Endothelial cell (in vitro differentiated cells): ENCODE measurements at regions not wholly inside any gene's neighbourhood (a gene's known extent, or its start where the extent isn't known, plus 50 kb on each side); places are given as distances from the start of the nearest gene placed in this dataset.

Experiments
- DNase-seq: peaks from one replicate; pipeline ENCODE4 v3.0.0; 2021; ENCODE audit warnings: low spot score
- H3K27ac Mint-ChIP-seq: one replicate; pipeline ENCODE4 v1.8.0; 2021; ENCODE audit warnings: mixed read lengths, inconsistent platforms; ENCODE audit not compliant: unreplicated experiment
- H3K27me3 Mint-ChIP-seq: one replicate; pipeline ENCODE4 v1.8.0; 2021; ENCODE audit warnings: mild to moderate bottlenecking, moderate library complexity, mixed read lengths, inconsistent platforms; ENCODE audit not compliant: unreplicated experiment
- H3K36me3 Mint-ChIP-seq: one replicate; pipeline ENCODE4 v1.8.0; 2021; ENCODE audit warnings: mild to moderate bottlenecking, low read depth, mixed read lengths, inconsistent platforms; ENCODE audit not compliant: unreplicated experiment
- H3K4me1 Mint-ChIP-seq: one replicate; pipeline ENCODE4 v1.8.0; 2021; ENCODE audit warnings: mild to moderate bottlenecking, mixed read lengths, inconsistent platforms; ENCODE audit not compliant: unreplicated experiment
- H3K4me3 Mint-ChIP-seq: one replicate; pipeline ENCODE4 v1.8.0; 2021; ENCODE audit warnings: mild to moderate bottlenecking, mixed read lengths, inconsistent platforms; ENCODE audit not compliant: unreplicated experiment
- H3K9me3 Mint-ChIP-seq: one replicate; pipeline ENCODE4 v1.8.0; 2021; ENCODE audit warnings: mixed read lengths, inconsistent platforms; ENCODE audit not compliant: unreplicated experiment
- CTCF ChIP-seq: fragments of 200-600 bp; sonication (generic); IDR thresholded peaks from one replicate; pipeline ENCODE4 v1.5.0; 2021; ENCODE audit warnings: antibody characterized with exemption; ENCODE audit not compliant: unreplicated experiment

- H3K27me3 Mint-ChIP-seq = peaks cover 2% of the 10 kb centered on the region
- H3K9me3 Mint-ChIP-seq = no peaks in the 10 kb centered on the region
- no peak for DNase-seq
- H3K36me3 Mint-ChIP-seq = no peaks in the 10 kb centered on the region
- H3K4me3 Mint-ChIP-seq = no peak overlapping the region
- no peak for TF ChIP-seq CTCF
- H3K27ac Mint-ChIP-seq = no peak overlapping the region
- H3K4me1 Mint-ChIP-seq = peaks cover 7% of the 10 kb centered on the region
These were observed 246.1 kb upstream of the FN1 start for GRCh38 chr2:215681799-215682596.

GRCh38 chr2:215680605-215681598, 245.0 kb upstream of the FN1 start:
- peaks cover 6% of the 10 kb centered on the region for H3K4me1 Mint-ChIP-seq
- peaks cover 2% of the 10 kb centered on the region for H3K27me3 Mint-ChIP-seq
- H3K9me3 Mint-ChIP-seq = no peaks in the 10 kb centered on the region
- DNase-seq = no peak
- H3K4me3 Mint-ChIP-seq = no peak overlapping the region
- TF ChIP-seq CTCF = no peak
- H3K36me3 Mint-ChIP-seq = no peaks in the 10 kb centered on the region
- H3K27ac Mint-ChIP-seq = no peak overlapping the region

- H3K27ac Mint-ChIP-seq = no peak overlapping the region
- TF ChIP-seq CTCF = no peak
- no peaks in the 10 kb centered on the region for H3K4me1 Mint-ChIP-seq
- no peaks in the 10 kb centered on the region for H3K9me3 Mint-ChIP-seq
- H3K27me3 Mint-ChIP-seq = peaks cover 2% of the 10 kb centered on the region
- DNase-seq = no peak
- no peak overlapping the region for H3K4me3 Mint-ChIP-seq
- no peaks in the 10 kb centered on the region for H3K36me3 Mint-ChIP-seq
These were observed 242.2 kb upstream of the FN1 start for GRCh38 chr2:215678094-215678493.

GRCh38 chr2:215677481-215677880, 241.6 kb upstream of the FN1 start:
- Mint-ChIP-seq H3K4me1 (no peaks in the 10 kb centered on the region), H3K36me3 (no peaks in the 10 kb centered on the region), H3K27me3 (peaks cover 2% of the 10 kb centered on the region), H3K27ac (no peak overlapping the region), H3K4me3 (no peak overlapping the region), H3K9me3 (no peaks in the 10 kb centered on the region)
- no peak for TF ChIP-seq CTCF
- DNase-seq = no peak
